PC-9 (cell line): ENCODE measurements at regions not wholly inside any gene's neighbourhood (a gene's known extent, or its start where the extent isn't known, plus 50 kb on each side); places are given as distances from the start of the nearest gene placed in this dataset.

Experiments used
- EZH2 ChIP-seq: fragments of 200-600 bp; sonication (generic); IDR thresholded peaks from 2 replicates; pipeline ENCODE4 v1.8.0; 2017; ENCODE audit warnings: antibody characterized with exemption, low read depth
- TF ChIP-seq, protein P1 (sequence below): fragments of 200-600 bp; sonication (generic); conservative IDR thresholded peaks from 2 replicates; pipeline ENCODE4 v1.6.1; 2017; ENCODE audit warnings: mixed run types, antibody characterized with exemption, mild to moderate bottlenecking, moderate library complexity

GRCh38 chr3:187520027-187520945 is 149.9 kb downstream of the SST start:
- TF ChIP-seq, protein P1, sequence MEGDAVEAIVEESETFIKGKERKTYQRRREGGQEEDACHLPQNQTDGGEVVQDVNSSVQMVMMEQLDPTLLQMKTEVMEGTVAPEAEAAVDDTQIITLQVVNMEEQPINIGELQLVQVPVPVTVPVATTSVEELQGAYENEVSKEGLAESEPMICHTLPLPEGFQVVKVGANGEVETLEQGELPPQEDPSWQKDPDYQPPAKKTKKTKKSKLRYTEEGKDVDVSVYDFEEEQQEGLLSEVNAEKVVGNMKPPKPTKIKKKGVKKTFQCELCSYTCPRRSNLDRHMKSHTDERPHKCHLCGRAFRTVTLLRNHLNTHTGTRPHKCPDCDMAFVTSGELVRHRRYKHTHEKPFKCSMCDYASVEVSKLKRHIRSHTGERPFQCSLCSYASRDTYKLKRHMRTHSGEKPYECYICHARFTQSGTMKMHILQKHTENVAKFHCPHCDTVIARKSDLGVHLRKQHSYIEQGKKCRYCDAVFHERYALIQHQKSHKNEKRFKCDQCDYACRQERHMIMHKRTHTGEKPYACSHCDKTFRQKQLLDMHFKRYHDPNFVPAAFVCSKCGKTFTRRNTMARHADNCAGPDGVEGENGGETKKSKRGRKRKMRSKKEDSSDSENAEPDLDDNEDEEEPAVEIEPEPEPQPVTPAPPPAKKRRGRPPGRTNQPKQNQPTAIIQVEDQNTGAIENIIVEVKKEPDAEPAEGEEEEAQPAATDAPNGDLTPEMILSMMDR = no peak
- TF ChIP-seq EZH2 = no peak
